ENCODE measurements at regions not wholly inside any gene's neighbourhood (a gene's known extent, or its start where the extent isn't known, plus 50 kb on each side); places are given as distances from the start of the nearest gene placed in this dataset.

GRCh38 chr1:218025454-218025853 lies 259.6 kb upstream of the RRP15 start:
- no peak for TF ChIP-seq EZH2 (IDR thresholded peaks at IDR 0.05; ENCODE audit: borderline replicate concordance)
- no peak for TF ChIP-seq CTCF (IDR thresholded peaks at IDR 0.05; ENCODE audit: poor library complexity)
